ENCODE measurements at regions not wholly inside any gene's neighbourhood (a gene's known extent, or its start where the extent isn't known, plus 50 kb on each side); places are given as distances from the start of the nearest gene placed in this dataset.

DNA sequence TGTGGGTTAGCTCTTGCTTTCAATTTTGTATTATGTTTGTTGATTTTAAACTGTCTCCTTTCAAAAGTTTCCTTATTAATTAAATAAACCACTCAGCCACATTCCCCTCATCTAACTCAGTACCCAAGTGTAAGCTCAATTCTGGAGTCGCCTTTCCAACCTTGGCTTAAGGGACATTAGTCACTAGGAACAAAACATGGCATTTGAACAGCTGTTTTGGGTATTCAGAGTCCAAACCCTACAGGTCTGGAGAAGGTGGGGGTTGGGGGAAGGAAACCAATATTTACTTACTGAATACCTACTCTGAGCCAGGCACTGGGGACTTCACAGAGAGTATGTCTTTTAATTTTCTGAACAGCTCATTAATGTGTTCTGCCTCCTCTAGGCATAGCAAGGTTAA lies 117.2 kb upstream of the JUN start:
- TF ChIP-seq, protein P1, sequence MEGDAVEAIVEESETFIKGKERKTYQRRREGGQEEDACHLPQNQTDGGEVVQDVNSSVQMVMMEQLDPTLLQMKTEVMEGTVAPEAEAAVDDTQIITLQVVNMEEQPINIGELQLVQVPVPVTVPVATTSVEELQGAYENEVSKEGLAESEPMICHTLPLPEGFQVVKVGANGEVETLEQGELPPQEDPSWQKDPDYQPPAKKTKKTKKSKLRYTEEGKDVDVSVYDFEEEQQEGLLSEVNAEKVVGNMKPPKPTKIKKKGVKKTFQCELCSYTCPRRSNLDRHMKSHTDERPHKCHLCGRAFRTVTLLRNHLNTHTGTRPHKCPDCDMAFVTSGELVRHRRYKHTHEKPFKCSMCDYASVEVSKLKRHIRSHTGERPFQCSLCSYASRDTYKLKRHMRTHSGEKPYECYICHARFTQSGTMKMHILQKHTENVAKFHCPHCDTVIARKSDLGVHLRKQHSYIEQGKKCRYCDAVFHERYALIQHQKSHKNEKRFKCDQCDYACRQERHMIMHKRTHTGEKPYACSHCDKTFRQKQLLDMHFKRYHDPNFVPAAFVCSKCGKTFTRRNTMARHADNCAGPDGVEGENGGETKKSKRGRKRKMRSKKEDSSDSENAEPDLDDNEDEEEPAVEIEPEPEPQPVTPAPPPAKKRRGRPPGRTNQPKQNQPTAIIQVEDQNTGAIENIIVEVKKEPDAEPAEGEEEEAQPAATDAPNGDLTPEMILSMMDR (IDR thresholded peaks at IDR 0.05; ENCODE audit: poor library complexity), result no peak
- TF ChIP-seq EZH2 (IDR thresholded peaks at IDR 0.05; ENCODE audit: borderline replicate concordance), result no peak

All from hepatocyte (in vitro differentiated cells).